Testis (tissue), 2 donors: ENCODE measurements at regions not wholly inside any gene's neighbourhood (a gene's known extent, or its start where the extent isn't known, plus 50 kb on each side); places are given as distances from the start of the nearest gene placed in this dataset.

Experiments used
- DNase-seq: peaks from one replicate; pipeline ENCODE4 v3.0.0-alpha.2; 2019
- H3K27ac ChIP-seq, 2 donors: fragments of 200-600 bp; sonication (generic); one replicate each; pipeline ENCODE4 v1.5.1; 2019
- H3K27me3 ChIP-seq: fragments of 200-600 bp; sonication (generic); one replicate; pipeline ENCODE4 v1.5.1; 2019
- H3K36me3 ChIP-seq: fragments of 200-600 bp; sonication (generic); one replicate; pipeline ENCODE4 v1.5.1; 2017; ENCODE audit warnings: low read depth; ENCODE audit errors: missing control alignments
- H3K4me1 ChIP-seq: fragments of 200-600 bp; sonication (generic); one replicate; pipeline ENCODE4 v1.5.1; 2019
- H3K4me3 ChIP-seq, 2 donors: fragments of 200-600 bp; sonication (generic); one replicate each; pipeline ENCODE4 v1.5.1; 2017 to 2019
- H3K9me3 ChIP-seq: fragments of 200-600 bp; sonication (generic); one replicate; pipeline ENCODE4 v1.5.1; 2017
- POLR2A ChIP-seq: fragments of 450-650 bp; IDR thresholded peaks from one replicate; pipeline ENCODE4 v1.6.1; 2017; ENCODE audit warnings: antibody characterized with exemption, mild to moderate bottlenecking, moderate library complexity
- WGBS, 2 donors: methylation state at CpG; one replicate each; pipeline ENCODE4 v1.1.5; 2018; 5-methylcytosine and 5-hydroxymethylcytosine counted together
- intact Hi-C: fragments of 100-400 bp; cut with DNase I; formaldehyde crosslinking; loops from one replicate; pipeline ENCODE4 v1.15.1; 2023; ENCODE audit warnings: low total_unique reads
- TF ChIP-seq, protein P1 (sequence below), 3 experiments: fragments of 450-650 bp in 2 of 3; fragments of 200-600 bp in 1 of 3; sonication (generic) in 1 of 3; IDR thresholded peaks; one replicate each; pipeline ENCODE4 v1.5.1; 2016 to 2019; ENCODE audit warnings: antibody characterized with exemption in 3 of 3, mild to moderate bottlenecking in 2 of 3, moderate library complexity in 1 of 3

DNA sequence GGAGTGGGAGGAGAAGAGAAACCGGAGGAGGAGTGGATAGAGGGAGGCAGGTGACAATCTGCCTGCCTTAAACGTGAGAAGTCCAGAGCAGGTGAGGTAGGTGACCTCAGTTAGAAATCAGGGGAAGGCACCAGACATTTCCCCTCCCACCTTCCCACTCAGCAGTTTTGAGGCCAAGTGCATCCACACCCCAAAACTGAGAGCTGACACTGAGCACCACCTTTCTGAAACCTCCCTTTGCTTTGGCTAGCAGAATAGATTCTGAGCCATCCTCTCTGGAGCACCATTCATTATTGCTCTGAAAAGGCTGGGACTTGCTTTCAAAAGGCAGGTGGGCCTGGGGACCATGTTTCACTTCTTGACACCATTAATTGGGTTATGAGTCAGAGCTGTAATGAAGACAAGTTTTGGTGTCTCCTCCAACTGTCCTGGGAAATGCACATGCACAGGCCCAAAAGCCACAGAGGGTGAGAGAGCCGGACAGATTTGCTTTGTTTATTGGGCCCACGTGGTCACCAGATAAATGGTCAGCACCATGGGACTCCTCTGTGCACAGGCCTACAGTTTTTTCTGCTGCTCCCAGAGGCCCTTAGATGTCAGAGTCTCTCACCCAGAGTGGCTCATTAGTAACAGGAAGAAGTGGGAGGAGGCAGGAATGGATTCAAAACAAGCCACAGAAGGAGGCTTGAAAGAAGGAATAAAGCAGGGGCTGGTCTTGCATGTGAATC is 314.7 kb downstream of the TLE1 start:
- H3K27me3 ChIP-seq: no peaks in the 10 kb centered on the region
- H3K27ac ChIP-seq: no peak overlapping the region
- TF ChIP-seq, protein P1, sequence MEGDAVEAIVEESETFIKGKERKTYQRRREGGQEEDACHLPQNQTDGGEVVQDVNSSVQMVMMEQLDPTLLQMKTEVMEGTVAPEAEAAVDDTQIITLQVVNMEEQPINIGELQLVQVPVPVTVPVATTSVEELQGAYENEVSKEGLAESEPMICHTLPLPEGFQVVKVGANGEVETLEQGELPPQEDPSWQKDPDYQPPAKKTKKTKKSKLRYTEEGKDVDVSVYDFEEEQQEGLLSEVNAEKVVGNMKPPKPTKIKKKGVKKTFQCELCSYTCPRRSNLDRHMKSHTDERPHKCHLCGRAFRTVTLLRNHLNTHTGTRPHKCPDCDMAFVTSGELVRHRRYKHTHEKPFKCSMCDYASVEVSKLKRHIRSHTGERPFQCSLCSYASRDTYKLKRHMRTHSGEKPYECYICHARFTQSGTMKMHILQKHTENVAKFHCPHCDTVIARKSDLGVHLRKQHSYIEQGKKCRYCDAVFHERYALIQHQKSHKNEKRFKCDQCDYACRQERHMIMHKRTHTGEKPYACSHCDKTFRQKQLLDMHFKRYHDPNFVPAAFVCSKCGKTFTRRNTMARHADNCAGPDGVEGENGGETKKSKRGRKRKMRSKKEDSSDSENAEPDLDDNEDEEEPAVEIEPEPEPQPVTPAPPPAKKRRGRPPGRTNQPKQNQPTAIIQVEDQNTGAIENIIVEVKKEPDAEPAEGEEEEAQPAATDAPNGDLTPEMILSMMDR (IDR thresholded peaks at IDR 0.05): no peak
- TF ChIP-seq POLR2A: no peak
- H3K9me3 ChIP-seq: no peaks in the 10 kb centered on the region
- H3K4me1 ChIP-seq: peaks cover 3% of the 10 kb centered on the region
- 68 to 71% methylated on average over 2 to 4 of the region's 4 CpGs for WGBS, 2 donors
- H3K36me3 ChIP-seq: no peaks in the 10 kb centered on the region
- no peak overlapping the region for H3K4me3 ChIP-seq
- DNase-seq: no peak
- intact Hi-C loops: no loop called here

DNA sequence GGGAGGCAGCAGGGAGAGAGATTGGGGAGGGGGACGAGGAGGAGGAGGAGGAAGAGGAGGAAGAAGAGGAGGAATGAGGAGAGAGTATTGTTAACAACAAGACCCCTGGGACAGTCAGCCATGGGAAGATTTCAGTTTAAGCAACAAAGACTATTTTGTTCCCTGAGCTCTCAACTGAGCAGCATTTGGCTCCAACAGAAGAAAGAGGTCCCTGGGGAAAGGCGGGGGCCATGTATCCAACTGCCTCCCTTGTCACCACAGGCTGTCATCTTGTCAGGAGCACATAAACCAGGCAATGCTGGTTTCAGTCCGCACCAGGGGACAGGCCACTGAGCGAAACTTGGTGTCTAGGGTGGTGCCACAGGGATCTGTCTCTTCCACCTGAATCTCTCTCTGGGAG is 316.1 kb downstream of the TLE1 start:
- TF ChIP-seq POLR2A: no peak
- TF ChIP-seq, protein P1 (IDR thresholded peaks at IDR 0.05): no peak
- DNase-seq: no peak
- Histone ChIP-seq H3K4me3 (no peak overlapping the region), H3K27me3 (no peaks in the 10 kb centered on the region), H3K27ac (no peak overlapping the region), H3K36me3 (no peaks in the 10 kb centered on the region), H3K4me1 (peaks cover 3% of the 10 kb centered on the region), H3K9me3 (no peaks in the 10 kb centered on the region)
- 83 to 88% methylated on average over 4 of the region's 4 CpGs for WGBS, 2 donors
- intact Hi-C loops: no loop called here

DNA sequence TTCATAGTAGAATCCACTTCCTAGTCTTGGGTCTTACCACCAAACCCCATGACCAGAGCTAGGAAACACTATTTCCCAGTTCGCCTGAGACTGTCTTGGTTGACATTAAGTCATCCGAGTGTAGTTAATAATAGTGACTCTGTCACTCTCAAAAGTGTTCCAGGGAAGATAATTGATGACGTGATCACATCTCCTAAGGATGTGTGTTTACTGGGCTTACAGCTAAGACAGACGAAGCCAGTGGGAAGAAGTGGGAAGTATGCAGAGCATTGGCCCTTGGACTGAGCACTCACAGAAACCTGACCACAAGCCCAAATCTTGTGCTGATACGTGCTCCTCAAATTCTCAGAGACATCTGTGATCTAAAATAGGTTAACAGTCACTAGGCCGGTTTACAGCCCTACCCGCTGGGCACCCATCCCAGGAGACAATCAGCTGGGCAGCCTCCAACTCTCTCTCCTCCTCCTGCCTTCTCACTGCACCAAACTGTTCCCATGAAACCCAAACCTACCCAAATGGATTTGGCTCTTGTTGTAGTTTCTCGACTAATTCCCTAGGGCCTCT is 316.6 kb downstream of the TLE1 start:
- WGBS, 2 donors: 77 to 87% methylated on average over 8 of the region's 8 CpGs

DNA sequence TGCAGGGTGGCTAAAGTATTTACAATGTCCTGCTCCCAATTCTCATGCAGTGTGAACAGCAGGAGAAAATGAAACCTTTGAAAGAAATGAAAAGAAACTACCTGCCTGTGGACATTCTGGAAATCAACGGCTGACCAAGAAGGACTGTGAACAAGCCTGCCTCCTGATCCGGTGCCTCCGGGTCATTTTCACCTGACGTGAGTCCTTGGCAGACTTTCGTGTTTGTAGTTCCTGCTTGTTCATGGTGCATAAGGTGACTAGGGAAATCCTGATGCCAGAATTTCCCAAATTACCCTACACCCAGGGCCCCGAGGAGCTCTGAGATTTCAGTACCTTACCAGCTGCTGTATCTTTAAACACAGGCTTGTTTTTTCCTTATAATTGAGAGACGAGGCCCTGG is 317.5 kb downstream of the TLE1 start:
- 90 to 95% methylated on average over 7 of the region's 7 CpGs for WGBS, 2 donors
- Histone ChIP-seq H3K9me3 (no peaks in the 10 kb centered on the region), H3K36me3 (no peaks in the 10 kb centered on the region)

More for the DNA sequence above, 316.6 kb downstream of the TLE1 start:
- TF ChIP-seq, protein P1 (IDR thresholded peaks at IDR 0.05): no peak
- no peak for TF ChIP-seq POLR2A
- Histone ChIP-seq H3K27me3 (no peaks in the 10 kb centered on the region), H3K27ac (no peak overlapping the region), H3K4me3 (no peak overlapping the region), H3K9me3 (no peaks in the 10 kb centered on the region), H3K4me1 (peaks cover 3% of the 10 kb centered on the region), H3K36me3 (no peaks in the 10 kb centered on the region)
- no peak for DNase-seq
- intact Hi-C loops: no loop called here

More for the DNA sequence above, 317.5 kb downstream of the TLE1 start:
- Histone ChIP-seq H3K27ac (no peak overlapping the region), H3K27me3 (no peaks in the 10 kb centered on the region), H3K4me3 (no peak overlapping the region), H3K4me1 (peaks cover 3% of the 10 kb centered on the region)
- DNase-seq: no peak
- intact Hi-C loops: no loop called here
- no peak for TF ChIP-seq POLR2A
- TF ChIP-seq, protein P1 (IDR thresholded peaks at IDR 0.05): no peak
